ENCODE measurements at regions not wholly inside any gene's neighbourhood (a gene's known extent, or its start where the extent isn't known, plus 50 kb on each side); places are given as distances from the start of the nearest gene placed in this dataset.

- TF ChIP-seq CTCF (IDR thresholded peaks at IDR 0.05): no peak
- TF ChIP-seq POLR2AphosphoS5 (IDR thresholded peaks at IDR 0.05): no peak
- no peak for TF ChIP-seq EP300 (IDR thresholded peaks at IDR 0.05)
- TF ChIP-seq POLR2A (IDR thresholded peaks at IDR 0.05; ENCODE audit: low read depth): no peak
These were observed 65.5 kb upstream of the SPTLC1 start for GRCh38 chr9:92180669-92181181.

Data from esophagus muscularis mucosa (tissue), 4 donors.